Brain pericyte (primary cell): ENCODE measurements at regions not wholly inside any gene's neighbourhood (a gene's known extent, or its start where the extent isn't known, plus 50 kb on each side); places are given as distances from the start of the nearest gene placed in this dataset.

Experiments
- DNase-seq: peaks from one replicate; pipeline ENCODE4 v3.0.0-alpha.2; 2012; ENCODE audit warnings: low read depth, low spot score

DNA sequence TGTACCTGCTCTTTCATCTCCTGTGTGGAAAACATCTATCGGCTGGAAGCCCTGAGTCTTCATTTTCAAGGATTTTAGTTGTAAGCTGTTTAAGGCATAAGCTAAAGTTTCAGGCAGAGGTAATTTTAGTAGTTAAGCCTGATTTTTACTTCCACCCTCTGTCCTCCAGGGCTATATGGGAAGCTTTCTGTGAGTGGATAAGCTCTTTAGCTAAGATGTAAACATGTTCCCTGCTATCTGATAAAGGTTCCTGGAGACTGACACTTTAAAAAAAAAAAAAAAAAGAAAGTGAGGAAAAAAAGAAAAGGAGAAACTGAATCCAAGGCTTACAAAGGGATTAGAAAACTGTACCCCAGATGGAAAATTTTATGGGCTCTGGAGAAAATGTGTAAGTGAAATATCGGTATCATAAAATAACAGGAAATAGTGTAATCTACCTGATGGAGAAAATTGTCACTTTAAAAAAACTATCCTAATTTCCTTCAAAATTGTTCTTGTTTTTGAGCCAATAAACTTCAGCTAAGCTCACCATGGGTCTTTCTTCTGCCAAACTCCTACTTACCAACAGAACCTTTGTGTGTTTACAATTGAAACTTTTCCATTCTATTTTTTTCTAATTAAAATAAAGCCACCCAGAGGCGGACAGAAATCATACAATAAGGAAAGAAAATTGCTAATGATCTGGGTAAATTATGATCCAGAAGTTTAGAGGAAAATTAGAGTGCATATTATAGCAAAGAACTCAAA, 180.5 kb downstream of the TGFB2 start:
- no peak for DNase-seq

DNA sequence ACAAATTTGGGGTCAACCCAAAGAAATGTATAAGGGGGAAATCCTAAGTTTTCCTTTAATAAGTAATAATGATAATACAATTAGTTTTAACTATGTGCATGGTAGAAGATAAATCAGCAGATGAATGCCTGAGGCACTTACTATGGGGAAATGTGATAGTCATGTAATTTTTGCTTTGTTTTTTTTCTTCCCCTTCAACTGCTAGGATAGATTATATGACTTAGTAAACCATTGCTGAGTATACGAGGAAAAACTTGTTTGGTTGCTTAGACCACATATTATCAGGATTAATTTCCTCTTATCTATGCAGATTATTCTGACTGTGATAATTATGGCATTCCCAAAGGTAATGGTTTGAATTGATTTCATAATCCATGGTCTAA, 181.1 kb downstream of the TGFB2 start:
- DNase-seq = no peak

- no peak for DNase-seq
Observed at GRCh38 chr1:218527737-218528136, 182.6 kb downstream of the TGFB2 start.

GRCh38 chr1:218529646-218530300, 184.6 kb downstream of the TGFB2 start:
- no peak for DNase-seq

GRCh38 chr1:218531936-218532335, 186.8 kb downstream of the TGFB2 start:
- no peak for DNase-seq

DNA sequence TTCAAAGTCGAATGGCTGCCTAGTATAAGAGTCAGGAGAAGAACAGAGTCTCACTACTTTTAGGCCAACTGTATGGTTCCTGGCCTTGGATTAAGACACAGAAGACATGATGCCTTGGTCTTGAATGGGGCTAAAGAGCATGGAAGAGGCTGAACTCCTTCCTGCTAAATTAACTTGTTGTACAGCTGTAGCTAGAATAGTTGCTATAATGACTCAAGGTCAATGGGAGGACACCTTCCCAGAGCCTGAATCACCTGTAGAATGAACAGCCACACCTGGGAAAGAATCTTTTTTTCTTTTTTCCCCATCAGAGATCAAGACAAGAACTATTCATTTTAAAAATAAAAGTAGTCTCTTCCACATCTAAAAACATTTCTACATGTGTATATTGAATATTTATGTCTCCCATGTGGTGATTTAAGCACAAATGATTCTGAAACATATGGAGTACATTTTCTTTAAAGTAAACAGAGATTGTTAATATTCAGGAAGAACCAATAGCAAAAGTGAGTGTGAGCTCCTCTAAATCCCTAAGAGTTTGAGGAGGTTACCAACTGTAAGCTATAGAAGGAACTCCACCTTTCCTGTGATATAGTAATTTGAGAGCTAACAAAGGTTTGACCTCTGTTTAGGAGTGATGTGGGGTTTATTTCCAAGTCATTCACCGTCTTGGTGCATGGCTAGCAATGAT, 191.3 kb downstream of the TGFB2 start:
- DNase-seq = no peak

DNA sequence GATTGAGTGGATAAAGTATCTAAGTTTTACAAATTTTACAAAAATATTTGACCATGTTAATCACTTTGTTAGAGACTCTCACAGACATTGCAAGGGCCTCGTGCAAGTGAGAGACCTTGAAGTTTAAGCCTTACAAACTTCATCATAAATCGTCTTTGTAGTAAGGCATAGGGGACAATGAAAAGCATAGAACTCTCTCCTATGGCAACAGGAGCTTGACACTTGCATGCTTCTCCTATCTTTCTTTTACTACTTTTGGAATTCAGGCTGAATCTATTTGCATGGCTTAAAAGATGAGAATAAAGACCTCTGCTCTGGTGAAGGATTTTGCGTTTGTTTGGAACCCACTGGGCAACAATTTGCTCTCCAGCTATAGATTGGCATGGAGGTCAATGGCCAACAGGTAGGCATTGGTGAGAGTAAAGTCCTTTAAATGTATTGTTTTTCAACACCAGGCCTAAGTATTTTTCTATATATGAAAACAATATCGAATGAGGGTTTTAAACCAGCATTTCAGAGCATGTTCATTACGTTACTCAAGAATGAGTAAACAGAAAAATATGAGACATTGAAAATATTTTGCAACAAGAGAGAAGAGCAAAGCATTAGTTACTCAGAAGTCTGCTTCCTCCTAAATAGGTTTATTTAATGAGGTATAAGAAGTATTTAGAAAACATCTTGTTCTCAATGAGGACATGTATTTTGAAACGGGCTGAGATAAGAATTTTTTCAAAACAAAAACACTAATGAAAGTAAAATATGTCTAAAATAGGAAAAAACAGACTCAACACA, 192.2 kb downstream of the TGFB2 start:
- no peak for DNase-seq

DNA sequence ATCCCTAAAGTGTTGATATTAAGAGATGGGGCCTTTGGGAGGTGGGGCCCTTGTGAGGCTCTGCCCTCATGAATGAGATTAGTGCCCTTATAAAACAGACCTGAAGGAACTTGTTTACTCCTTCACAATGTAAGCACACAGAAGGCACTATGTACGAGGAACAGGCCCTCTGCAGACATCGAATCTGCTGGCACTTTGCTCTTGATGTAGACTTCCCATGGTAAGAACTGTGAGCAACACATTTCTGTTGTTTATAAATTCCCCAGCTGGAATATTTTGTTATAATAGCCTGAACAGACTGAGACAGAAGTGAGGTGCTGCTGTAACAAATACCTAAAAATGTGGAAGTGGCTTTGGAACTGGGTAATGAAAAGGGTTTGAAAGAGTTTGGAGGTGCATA, 193.2 kb downstream of the TGFB2 start:
- no peak for DNase-seq

- no peak for DNase-seq
Observed at GRCh38 chr1:218546314-218546713, 201.2 kb downstream of the TGFB2 start.

DNA sequence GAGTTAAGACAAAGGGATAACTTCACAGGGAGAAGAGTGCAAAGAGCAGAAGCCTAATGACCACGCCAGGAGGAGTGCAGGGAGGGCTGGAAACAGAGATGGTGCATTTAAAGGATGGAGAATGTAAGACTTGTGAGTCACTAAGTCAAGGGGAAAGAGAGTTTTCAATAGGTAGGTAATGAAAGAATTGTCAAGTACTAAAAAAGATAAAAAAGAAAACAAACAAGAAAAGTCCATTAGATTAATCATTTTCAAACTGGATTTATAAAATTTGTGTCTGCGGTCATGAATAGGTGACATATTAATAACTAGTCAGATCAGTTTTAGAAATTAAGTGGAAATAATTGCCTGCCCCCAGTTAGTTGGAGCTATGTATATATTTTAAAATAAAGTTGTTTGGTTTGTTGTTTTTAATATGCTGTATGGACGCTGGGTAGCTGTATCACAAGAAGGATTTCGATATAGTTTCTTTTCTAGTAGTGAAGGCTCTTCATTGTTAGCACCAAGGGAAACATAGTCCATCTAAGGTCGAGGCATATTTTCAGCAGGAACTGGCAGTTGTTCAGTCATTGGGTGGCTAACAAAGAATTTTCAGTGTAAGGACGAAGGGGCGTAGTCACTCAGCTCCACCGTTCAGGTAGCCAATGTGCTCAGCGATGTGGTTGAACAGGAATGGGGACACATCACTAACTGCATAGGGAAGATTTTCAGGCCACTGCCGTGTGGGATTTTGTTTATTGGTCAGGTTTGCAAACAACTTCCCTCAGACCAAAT, 203.0 kb downstream of the TGFB2 start:
- no peak for DNase-seq

DNA sequence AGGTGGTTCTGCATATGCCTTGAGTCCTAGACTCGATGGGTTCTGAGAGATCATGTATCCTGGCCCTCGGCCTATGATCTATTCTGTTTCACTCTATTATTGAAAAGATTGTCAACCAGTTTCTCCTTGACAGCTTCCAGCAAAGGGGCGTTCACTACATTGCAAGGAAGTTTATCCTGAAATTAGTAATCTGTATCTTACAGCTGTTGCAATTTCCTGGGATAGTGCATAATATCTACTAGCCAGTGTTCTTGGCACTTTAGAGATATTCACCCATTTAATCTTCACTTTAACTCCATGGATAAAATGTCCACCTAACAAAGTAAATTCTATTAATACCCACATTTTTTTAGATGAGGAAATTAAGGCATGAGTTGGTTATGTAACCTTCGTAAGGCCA, 203.6 kb downstream of the TGFB2 start:
- no peak for DNase-seq

GRCh38 chr1:218553197-218553596, 208.1 kb downstream of the TGFB2 start:
- DNase-seq = no peak

GRCh38 chr1:218556016-218556415, 210.9 kb downstream of the TGFB2 start:
- no peak for DNase-seq

DNA sequence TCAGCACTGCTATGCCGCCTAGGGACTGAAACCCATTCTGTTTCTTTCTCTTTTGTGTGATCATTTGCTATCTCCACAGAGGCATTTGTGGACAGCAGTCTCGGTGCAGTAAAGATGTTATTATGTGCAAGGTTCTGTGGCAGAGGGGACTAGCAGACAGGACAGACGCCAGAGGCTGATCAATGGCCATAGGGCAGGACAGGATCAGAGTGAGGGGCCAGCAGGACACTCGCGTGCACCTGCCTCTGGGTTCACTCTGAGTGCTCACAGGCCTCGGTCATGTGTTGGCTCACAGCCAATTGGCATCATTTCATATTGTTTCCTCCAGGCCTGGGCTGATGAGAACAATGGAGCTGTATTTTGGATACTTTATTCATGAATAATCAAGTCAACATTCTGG, 212.6 kb downstream of the TGFB2 start:
- no peak for DNase-seq

GRCh38 chr1:218558271-218558810, 213.2 kb downstream of the TGFB2 start:
- no peak for DNase-seq

GRCh38 chr1:218565377-218565776, 220.2 kb downstream of the TGFB2 start:
- DNase-seq = no peak

DNA sequence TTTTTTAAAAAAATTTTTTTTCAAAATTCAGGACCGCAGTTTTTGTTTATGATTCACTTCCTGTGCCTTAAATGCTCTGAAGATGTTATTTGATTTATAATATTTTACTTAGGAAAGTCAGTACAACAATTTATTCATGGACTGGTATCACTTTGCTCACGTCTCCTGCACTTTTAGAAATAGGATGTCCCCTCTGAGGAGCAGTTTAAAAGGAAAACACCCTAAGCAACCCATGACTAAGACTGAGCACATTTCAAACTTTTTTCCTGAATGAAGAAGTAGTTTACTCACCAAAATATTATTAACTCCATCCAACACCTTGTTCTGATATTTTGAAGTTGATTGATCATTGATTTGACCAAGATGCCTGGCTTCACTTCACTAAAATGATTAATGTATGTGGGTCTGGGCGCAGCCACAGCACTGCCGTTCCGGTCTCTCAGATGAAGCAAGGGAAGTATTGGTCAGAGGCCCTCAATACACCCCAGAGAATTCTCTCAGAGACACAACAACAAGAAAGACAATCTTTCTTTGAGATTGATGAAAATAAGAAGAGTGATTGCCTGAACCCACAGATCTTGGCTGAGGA, 223.9 kb downstream of the TGFB2 start:
- no peak for DNase-seq

GRCh38 chr1:218570456-218570855, 225.3 kb downstream of the TGFB2 start:
- no peak for DNase-seq

DNA sequence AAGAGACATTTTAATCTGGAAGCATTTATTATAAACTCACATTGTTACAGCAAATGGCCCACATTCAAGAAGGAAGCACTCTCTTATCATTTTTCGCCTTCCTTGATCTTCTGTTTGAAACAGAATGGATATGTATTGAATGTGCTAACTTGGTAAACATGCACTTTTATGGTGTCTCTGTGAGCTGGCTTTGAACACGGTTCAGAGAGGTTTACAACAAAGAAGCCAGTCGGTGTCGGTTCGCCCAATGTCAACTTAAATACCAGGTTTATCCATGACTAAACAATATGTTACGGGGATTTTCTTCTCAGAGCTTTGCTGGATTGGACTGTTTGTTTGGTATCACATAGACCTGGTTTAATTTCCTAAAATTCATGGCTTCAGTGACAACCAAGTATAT, 226.4 kb downstream of the TGFB2 start:
- DNase-seq = no peak

DNA sequence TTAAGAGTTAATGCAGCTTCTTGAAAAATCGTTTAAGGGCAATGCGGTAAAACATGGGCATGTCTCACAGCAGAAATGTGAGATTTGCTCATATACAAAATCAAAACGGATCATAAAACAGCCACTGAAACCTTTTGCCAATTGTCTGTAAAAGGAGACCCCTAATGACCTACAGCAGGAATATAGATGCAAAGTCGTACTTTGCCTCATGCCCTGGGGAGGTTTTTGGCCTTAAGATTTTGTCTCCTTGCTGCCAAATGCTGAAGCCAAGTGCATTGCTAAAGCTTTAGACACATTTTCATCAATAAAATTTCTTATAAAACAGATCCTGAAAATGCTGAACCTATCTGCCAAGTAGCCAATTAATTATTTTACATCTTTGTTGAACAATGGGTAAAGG, 226.9 kb downstream of the TGFB2 start:
- DNase-seq = no peak

DNA sequence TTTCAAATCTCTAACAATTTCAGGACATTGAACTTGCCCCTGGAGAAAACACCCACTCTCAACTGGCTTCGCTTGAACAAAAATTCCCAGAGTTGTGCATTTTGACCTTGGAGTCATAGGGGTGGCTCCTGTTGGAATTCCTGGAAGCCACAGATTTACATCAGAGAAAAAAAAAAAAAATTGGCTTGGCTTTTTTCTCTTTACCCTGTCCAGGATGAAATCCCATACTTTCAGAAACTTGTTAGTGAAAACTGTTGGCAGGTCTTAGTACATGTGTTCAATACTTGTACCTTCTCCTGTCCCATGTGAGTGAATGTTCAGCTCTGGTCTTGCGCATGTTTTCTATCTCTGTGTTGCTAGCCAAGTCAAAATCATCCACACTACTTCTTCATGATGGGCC, 228.8 kb downstream of the TGFB2 start:
- DNase-seq = no peak
